Esophagus (tissue), 2 donors: ENCODE measurements at regions not wholly inside any gene's neighbourhood (a gene's known extent, or its start where the extent isn't known, plus 50 kb on each side); places are given as distances from the start of the nearest gene placed in this dataset.
"Not testable (repeated sequence)": the region's sequence is repeated elsewhere in the genome, so short reads cannot be mapped to it uniquely, and the experiment has no call there.

ENCODE experiments used
- H3K27ac ChIP-seq, 2 donors: one replicate each; pipeline ENCODE4 v1.5.1; 2013; ENCODE audit warnings: low read depth in 2 of 2, mild to moderate bottlenecking in 2 of 2, inconsistent platforms in 1 of 2, low read length in 1 of 2, moderate library complexity in 1 of 2
- H3K27me3 ChIP-seq, 2 donors: one replicate each; pipeline ENCODE4 v1.6.1; 2013; ENCODE audit warnings: low read length in 2 of 2, control low read depth in 1 of 2, mild to moderate bottlenecking in 1 of 2; ENCODE audit not compliant: insufficient read depth in 2 of 2, control insufficient read depth in 1 of 2
- H3K36me3 ChIP-seq, 2 donors: one replicate each; pipeline ENCODE4 v1.6.1; 2013; ENCODE audit warnings: low read length in 1 of 2; ENCODE audit not compliant: control insufficient read depth in 2 of 2, insufficient read depth in 2 of 2
- H3K4me1 ChIP-seq, 2 donors: one replicate each; pipeline ENCODE4 v1.6.1; 2013; ENCODE audit warnings: low read length in 1 of 2; ENCODE audit not compliant: control insufficient read depth in 2 of 2, insufficient read depth in 2 of 2
- H3K4me3 ChIP-seq, 2 donors: one replicate each; pipeline ENCODE4 v1.5.1; 2013; ENCODE audit warnings: low read length in 2 of 2, mild to moderate bottlenecking in 2 of 2, low read depth in 1 of 2, moderate library complexity in 1 of 2
- H3K9me3 ChIP-seq, 2 donors: one replicate each; pipeline ENCODE4 v1.6.1; 2013; ENCODE audit warnings: mild to moderate bottlenecking in 2 of 2, low read depth in 1 of 2, low read length in 1 of 2, moderate library complexity in 1 of 2; ENCODE audit not compliant: control insufficient read depth in 2 of 2, insufficient read depth in 1 of 2
- WGBS, 2 donors: extraction: QIAGEN DNeasy Blood & Tissue Kit; methylation state at CpG; one replicate each; pipeline ENCODE4 v1.1.7; 2013; 5-methylcytosine and 5-hydroxymethylcytosine counted together
- donor health status: healthy with polysubstance abuse.
- donor health status: Bipolar disorder and iron deficiency.

- H3K27ac ChIP-seq, H3K36me3 ChIP-seq, H3K27me3 ChIP-seq, H3K4me1 ChIP-seq, H3K9me3 ChIP-seq, H3K4me3 ChIP-seq: not testable (repeated sequence)
- 68 to 88% methylated on average over 1 of the region's 1 CpG for WGBS, 2 donors
These were observed 121.2 kb downstream of the HNMT start for GRCh38 chr2:138085441-138085840.

GRCh38 chr2:138086576-138086975 is 122.3 kb downstream of the HNMT start:
- Histone ChIP-seq H3K4me1 (no peaks in the 10 kb centered on the region), H3K9me3 (peaks cover 0 to 2% of the 10 kb centered on the region in 2 donors), H3K27me3 (no peaks in the 10 kb centered on the region), H3K4me3 (no peak overlapping the region), H3K27ac (no peak overlapping the region), H3K36me3 (no peaks in the 10 kb centered on the region)

GRCh38 chr2:138087751-138088593 is 123.7 kb downstream of the HNMT start:
- H3K4me1 ChIP-seq: no peaks in the 10 kb centered on the region
- H3K36me3 ChIP-seq: no peaks in the 10 kb centered on the region
- 56 to 66% methylated on average over 13 of the region's 13 CpGs for WGBS, 2 donors
- no peak overlapping the region for H3K27ac ChIP-seq
- H3K27me3 ChIP-seq: no peaks in the 10 kb centered on the region
- H3K9me3 ChIP-seq: peaks cover 0 to 2% of the 10 kb centered on the region in 2 donors
- H3K4me3 ChIP-seq: no peak overlapping the region

- H3K36me3 ChIP-seq: no peaks in the 10 kb centered on the region
- no peaks in the 10 kb centered on the region for H3K4me1 ChIP-seq
- no peaks in the 10 kb centered on the region for H3K9me3 ChIP-seq
- 50 to 61% methylated on average over 1 of the region's 1 CpG for WGBS, 2 donors
- H3K27ac ChIP-seq: no peak overlapping the region
- no peaks in the 10 kb centered on the region for H3K27me3 ChIP-seq
- H3K4me3 ChIP-seq: no peak overlapping the region
These were observed 126.1 kb downstream of the HNMT start for GRCh38 chr2:138090330-138090729.

- Histone ChIP-seq H3K27me3 (no peaks in the 10 kb centered on the region), H3K4me1 (no peaks in the 10 kb centered on the region), H3K27ac (no peak overlapping the region), H3K4me3 (no peak overlapping the region), H3K36me3 (no peaks in the 10 kb centered on the region), H3K9me3 (no peaks in the 10 kb centered on the region)
- 82 to 87% methylated on average over 4 of the region's 4 CpGs for whole genome bisulfite sequencing, 2 donors
These were observed 129.2 kb downstream of the HNMT start for GRCh38 chr2:138093455-138093854.

GRCh38 chr2:138094031-138094430 is 129.8 kb downstream of the HNMT start:
- Histone ChIP-seq H3K4me1 (no peaks in the 10 kb centered on the region), H3K9me3 (no peaks in the 10 kb centered on the region), H3K27me3 (no peaks in the 10 kb centered on the region), H3K27ac (no peak overlapping the region), H3K36me3 (no peaks in the 10 kb centered on the region), H3K4me3 (no peak overlapping the region)
- 92 to 93% methylated on average over 3 of the region's 3 CpGs for WGBS, 2 donors

- Histone ChIP-seq H3K9me3 (no peaks in the 10 kb centered on the region), H3K36me3 (no peaks in the 10 kb centered on the region), H3K4me3 (no peak overlapping the region), H3K27me3 (no peaks in the 10 kb centered on the region), H3K4me1 (no peaks in the 10 kb centered on the region), H3K27ac (no peak overlapping the region)
These were observed 131.1 kb downstream of the HNMT start for GRCh38 chr2:138095336-138095735.

- H3K9me3 ChIP-seq, H3K4me3 ChIP-seq, H3K27me3 ChIP-seq, H3K27ac ChIP-seq, H3K36me3 ChIP-seq, H3K4me1 ChIP-seq: not testable (repeated sequence)
- 95 to 96% methylated on average over 3 of the region's 3 CpGs for WGBS, 2 donors
These were observed 135.0 kb downstream of the HNMT start for GRCh38 chr2:138099288-138099687.

- Histone ChIP-seq H3K27ac (no peak overlapping the region), H3K36me3 (no peaks in the 10 kb centered on the region), H3K4me3 (no peak overlapping the region), H3K9me3 (no peaks in the 10 kb centered on the region), H3K27me3 (no peaks in the 10 kb centered on the region), H3K4me1 (no peaks in the 10 kb centered on the region)
- WGBS, 2 donors: 91% methylated on average over 2 of the region's 2 CpGs
These were observed 137.4 kb downstream of the HNMT start for GRCh38 chr2:138101718-138102117.

- H3K4me3 ChIP-seq: no peak overlapping the region
- H3K36me3 ChIP-seq: no peaks in the 10 kb centered on the region
- H3K27me3 ChIP-seq: no peaks in the 10 kb centered on the region
- no peaks in the 10 kb centered on the region for H3K4me1 ChIP-seq
- H3K9me3 ChIP-seq: no peaks in the 10 kb centered on the region
- no peak overlapping the region for H3K27ac ChIP-seq
These were observed 138.4 kb downstream of the HNMT start for GRCh38 chr2:138102664-138103063.
